Ovary (tissue), 3 donors: ENCODE measurements at regions not wholly inside any gene's neighbourhood (a gene's known extent, or its start where the extent isn't known, plus 50 kb on each side); places are given as distances from the start of the nearest gene placed in this dataset.

Experiments used
- POLR2A ChIP-seq: fragments of 450-650 bp; IDR thresholded peaks from one replicate; pipeline ENCODE4 v1.6.1; 2017; ENCODE audit warnings: antibody characterized with exemption, mild to moderate bottlenecking, moderate library complexity
- TF ChIP-seq, protein P1 (sequence below), 3 donors: fragments of 450-650 bp in 2 of 3; fragments of 200-600 bp in 1 of 3; IDR thresholded peaks; one replicate each; pipeline versions ENCODE4 v1.5.1 to v1.8.0; 2016 to 2022; ENCODE audit warnings: antibody characterized with exemption in 3 of 3, mild to moderate bottlenecking in 1 of 3
- donor health status: DM: no; HTN: no; CAD: no.

DNA sequence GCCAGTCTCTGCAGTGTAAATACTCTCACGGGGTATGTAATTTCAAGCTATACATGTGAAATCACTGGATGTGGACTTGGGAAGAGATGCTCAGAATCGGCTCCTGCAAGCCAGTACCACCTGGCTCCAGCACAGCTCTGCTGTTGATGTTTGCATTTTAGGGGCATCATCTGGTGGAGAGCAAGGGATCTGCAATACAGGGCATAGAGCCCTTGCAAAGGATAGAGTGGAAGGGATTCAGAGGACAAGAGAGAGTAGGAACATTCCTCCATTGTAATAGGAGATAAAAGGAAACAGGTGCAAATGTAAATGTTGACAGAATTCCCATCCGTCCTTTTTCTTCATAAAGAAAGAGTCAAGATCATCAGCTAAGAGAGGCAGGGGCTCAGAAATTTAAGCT, 184.1 kb downstream of the PMP22 start:
- TF ChIP-seq, protein P1, sequence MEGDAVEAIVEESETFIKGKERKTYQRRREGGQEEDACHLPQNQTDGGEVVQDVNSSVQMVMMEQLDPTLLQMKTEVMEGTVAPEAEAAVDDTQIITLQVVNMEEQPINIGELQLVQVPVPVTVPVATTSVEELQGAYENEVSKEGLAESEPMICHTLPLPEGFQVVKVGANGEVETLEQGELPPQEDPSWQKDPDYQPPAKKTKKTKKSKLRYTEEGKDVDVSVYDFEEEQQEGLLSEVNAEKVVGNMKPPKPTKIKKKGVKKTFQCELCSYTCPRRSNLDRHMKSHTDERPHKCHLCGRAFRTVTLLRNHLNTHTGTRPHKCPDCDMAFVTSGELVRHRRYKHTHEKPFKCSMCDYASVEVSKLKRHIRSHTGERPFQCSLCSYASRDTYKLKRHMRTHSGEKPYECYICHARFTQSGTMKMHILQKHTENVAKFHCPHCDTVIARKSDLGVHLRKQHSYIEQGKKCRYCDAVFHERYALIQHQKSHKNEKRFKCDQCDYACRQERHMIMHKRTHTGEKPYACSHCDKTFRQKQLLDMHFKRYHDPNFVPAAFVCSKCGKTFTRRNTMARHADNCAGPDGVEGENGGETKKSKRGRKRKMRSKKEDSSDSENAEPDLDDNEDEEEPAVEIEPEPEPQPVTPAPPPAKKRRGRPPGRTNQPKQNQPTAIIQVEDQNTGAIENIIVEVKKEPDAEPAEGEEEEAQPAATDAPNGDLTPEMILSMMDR (IDR thresholded peaks at IDR 0.05) = no peak
- TF ChIP-seq POLR2A = no peak
